NCI-H1105 treated with DMSO at 0.1 percent for 48 hours (cell line): ENCODE measurements at regions not wholly inside any gene's neighbourhood (a gene's known extent, or its start where the extent isn't known, plus 50 kb on each side); places are given as distances from the start of the nearest gene placed in this dataset.

Experiments used
- DNase-seq: peaks from one replicate; lab custom pipeline; 2025; lab: John Stamatoyannopoulos, UW

- DNase-seq = no peak
Measured at GRCh38 chr3:147030274-147030673, 376.1 kb downstream of the ZIC4 start.

GRCh38 chr3:147015334-147015733 is 391.0 kb downstream of the ZIC4 start:
- no peak for DNase-seq

GRCh38 chr3:147008886-147009285 is 397.5 kb downstream of the ZIC4 start:
- DNase-seq = no peak

- no peak for DNase-seq
Measured at GRCh38 chr3:147008458-147008857, 397.9 kb downstream of the ZIC4 start.

GRCh38 chr3:147007736-147008245 is 398.6 kb downstream of the ZIC4 start:
- DNase-seq = no peak

GRCh38 chr3:147002721-147003120 is 397.6 kb upstream of the PLSCR5 start:
- no peak for DNase-seq

GRCh38 chr3:147000274-147000673 is 395.1 kb upstream of the PLSCR5 start:
- DNase-seq = no peak

GRCh38 chr3:146991907-146992306 is 386.8 kb upstream of the PLSCR5 start:
- no peak for DNase-seq

GRCh38 chr3:146975476-146975875 is 370.3 kb upstream of the PLSCR5 start:
- no peak for DNase-seq

GRCh38 chr3:146975032-146975431 is 369.9 kb upstream of the PLSCR5 start:
- no peak for DNase-seq

GRCh38 chr3:146974001-146974400 is 368.9 kb upstream of the PLSCR5 start:
- DNase-seq = no peak

- no peak for DNase-seq
Measured at GRCh38 chr3:146972726-146973125, 367.6 kb upstream of the PLSCR5 start.

- no peak for DNase-seq
Measured at GRCh38 chr3:146970236-146970635, 365.1 kb upstream of the PLSCR5 start.

GRCh38 chr3:146969356-146969755 is 364.2 kb upstream of the PLSCR5 start:
- no peak for DNase-seq

- DNase-seq = no peak
Measured at GRCh38 chr3:146968204-146968651, 363.1 kb upstream of the PLSCR5 start.

GRCh38 chr3:146967783-146968182 is 362.6 kb upstream of the PLSCR5 start:
- no peak for DNase-seq

- DNase-seq = no peak
Measured at GRCh38 chr3:146966124-146966523, 361.0 kb upstream of the PLSCR5 start.

- no peak for DNase-seq
Measured at GRCh38 chr3:146953511-146953981, 348.4 kb upstream of the PLSCR5 start.

GRCh38 chr3:146948985-146949384 is 343.8 kb upstream of the PLSCR5 start:
- no peak for DNase-seq

GRCh38 chr3:146948186-146948585 is 343.0 kb upstream of the PLSCR5 start:
- no peak for DNase-seq

GRCh38 chr3:146929696-146930095 is 324.6 kb upstream of the PLSCR5 start:
- no peak for DNase-seq

GRCh38 chr3:146928421-146929059 is 323.4 kb upstream of the PLSCR5 start:
- no peak for DNase-seq

GRCh38 chr3:146921693-146922092 is 316.5 kb upstream of the PLSCR5 start:
- no peak for DNase-seq

- no peak for DNase-seq
Measured at GRCh38 chr3:146914409-146914808, 309.3 kb upstream of the PLSCR5 start.
